HEK293 (cell line): ENCODE measurements at regions not wholly inside any gene's neighbourhood (a gene's known extent, or its start where the extent isn't known, plus 50 kb on each side); places are given as distances from the start of the nearest gene placed in this dataset.

Experiments
- ELK4 ChIP-seq: IDR thresholded peaks from 2 replicates; pipeline ENCODE4 v1.6.1; 2011; ENCODE audit warnings: mild to moderate bottlenecking, low read depth, low read length, borderline replicate concordance
- KLF9 ChIP-seq: fragments of 450-650 bp; formaldehyde crosslinking; IDR thresholded peaks from 2 replicates; pipeline ENCODE4 v1.5.1; 2016; ENCODE audit warnings: missing biosample characterization, missing genetic modification characterization, low read depth
- OSR2 ChIP-seq: fragments of 450-650 bp; formaldehyde crosslinking; IDR thresholded peaks from 2 replicates; pipeline ENCODE4 v1.5.1; 2016; ENCODE audit warnings: missing biosample characterization, missing genetic modification characterization
- OVOL3 ChIP-seq: fragments of 450-650 bp; formaldehyde crosslinking; IDR thresholded peaks from 2 replicates; pipeline ENCODE4 v1.5.1; 2016; ENCODE audit warnings: missing biosample characterization, missing genetic modification characterization
- SALL2 ChIP-seq: fragments of 450-650 bp; formaldehyde crosslinking; IDR thresholded peaks from 2 replicates; pipeline ENCODE4 v1.5.0; 2017; ENCODE audit warnings: missing biosample characterization, mild to moderate bottlenecking, missing genetic modification characterization, borderline replicate concordance
- WT1 ChIP-seq: fragments of 450-650 bp; formaldehyde crosslinking; IDR thresholded peaks from 2 replicates; pipeline ENCODE4 v1.5.1; 2016; ENCODE audit warnings: missing biosample characterization, missing genetic modification characterization
- ZBTB21 ChIP-seq: fragments of 450-650 bp; formaldehyde crosslinking; IDR thresholded peaks from 2 replicates; pipeline ENCODE4 v1.5.1; 2017; ENCODE audit warnings: missing biosample characterization, missing genetic modification characterization
- ZFHX2 ChIP-seq: fragments of 450-650 bp; formaldehyde crosslinking; conservative IDR thresholded peaks from 2 replicates; pipeline ENCODE4 v1.5.1; 2016; ENCODE audit warnings: missing biosample characterization, missing genetic modification characterization
- ZFP3 ChIP-seq: fragments of 450-650 bp; formaldehyde crosslinking; IDR thresholded peaks from 2 replicates; pipeline ENCODE4 v1.5.1; 2016; ENCODE audit warnings: low read depth, missing biosample characterization, missing genetic modification characterization
- ZIC2 ChIP-seq: fragments of 450-650 bp; formaldehyde crosslinking; IDR thresholded peaks from 2 replicates; pipeline ENCODE4 v1.5.1; 2016; ENCODE audit warnings: missing biosample characterization, missing genetic modification characterization
- ZNF16 ChIP-seq: fragments of 450-650 bp; formaldehyde crosslinking; IDR thresholded peaks from 2 replicates; pipeline ENCODE4 v1.5.1; 2016; ENCODE audit warnings: low read depth, missing biosample characterization, missing genetic modification characterization
- ZNF2 ChIP-seq: fragments of 450-650 bp; formaldehyde crosslinking; IDR thresholded peaks from 2 replicates; pipeline ENCODE4 v1.5.1; 2016; ENCODE audit warnings: missing biosample characterization, missing genetic modification characterization
- ZNF211 ChIP-seq: fragments of 450-650 bp; formaldehyde crosslinking; IDR thresholded peaks from 2 replicates; pipeline ENCODE4 v1.5.1; 2016; ENCODE audit warnings: low read depth, missing biosample characterization, missing genetic modification characterization
- ZNF214 ChIP-seq: fragments of 450-650 bp; formaldehyde crosslinking; IDR thresholded peaks from 2 replicates; pipeline ENCODE4 v1.5.1; 2017; ENCODE audit warnings: missing biosample characterization, mild to moderate bottlenecking, missing genetic modification characterization, borderline replicate concordance
- ZNF223 ChIP-seq: fragments of 450-650 bp; formaldehyde crosslinking; IDR thresholded peaks from 2 replicates; pipeline ENCODE4 v1.5.1; 2016; ENCODE audit warnings: missing biosample characterization, missing genetic modification characterization
- ZNF24 ChIP-seq: fragments of 450-650 bp; formaldehyde crosslinking; IDR thresholded peaks from 2 replicates; pipeline ENCODE4 v1.5.1; 2016; ENCODE audit warnings: missing biosample characterization, missing genetic modification characterization
- ZNF350 ChIP-seq: fragments of 450-650 bp; formaldehyde crosslinking; IDR thresholded peaks from 2 replicates; pipeline ENCODE4 v1.5.0; 2017; ENCODE audit warnings: missing biosample characterization, mild to moderate bottlenecking, missing genetic modification characterization
- ZNF404 ChIP-seq: fragments of 450-650 bp; formaldehyde crosslinking; IDR thresholded peaks from 2 replicates; pipeline ENCODE4 v1.5.1; 2017; ENCODE audit warnings: missing biosample characterization, missing genetic modification characterization
- ZNF433 ChIP-seq: fragments of 450-650 bp; formaldehyde crosslinking; IDR thresholded peaks from 2 replicates; pipeline ENCODE4 v1.5.1; 2016; ENCODE audit warnings: missing biosample characterization, missing genetic modification characterization, low read depth
- ZNF449 ChIP-seq: fragments of 450-650 bp; formaldehyde crosslinking; IDR thresholded peaks from 2 replicates; pipeline ENCODE4 v1.5.1; 2017; ENCODE audit warnings: missing biosample characterization, mild to moderate bottlenecking, missing genetic modification characterization, moderate library complexity
- ZNF488 ChIP-seq: fragments of 450-650 bp; formaldehyde crosslinking; IDR thresholded peaks from 2 replicates; pipeline ENCODE4 v1.5.1; 2016; ENCODE audit warnings: missing biosample characterization, missing genetic modification characterization
- ZNF529 ChIP-seq: fragments of 450-650 bp; formaldehyde crosslinking; IDR thresholded peaks from 2 replicates; pipeline ENCODE4 v1.5.1; 2017; ENCODE audit warnings: missing genetic modification characterization, missing biosample characterization; ENCODE audit not compliant: insufficient replicate concordance
- ZNF596 ChIP-seq: fragments of 450-650 bp; IDR thresholded peaks from 2 replicates; pipeline ENCODE4 v1.5.0; 2018; ENCODE audit warnings: missing biosample characterization, mild to moderate bottlenecking, missing genetic modification characterization, moderate library complexity
- ZNF624 ChIP-seq: fragments of 450-650 bp; formaldehyde crosslinking; IDR thresholded peaks from 2 replicates; pipeline ENCODE4 v1.5.1; 2017; ENCODE audit warnings: missing biosample characterization, missing genetic modification characterization
- ZNF654 ChIP-seq: fragments of 450-650 bp; formaldehyde crosslinking; IDR thresholded peaks from 2 replicates; pipeline ENCODE4 v1.5.1; 2016; ENCODE audit warnings: low read depth, missing biosample characterization, missing genetic modification characterization
- ZNF704 ChIP-seq: fragments of 450-650 bp; formaldehyde crosslinking; IDR thresholded peaks from 2 replicates; pipeline ENCODE4 v1.5.1; 2016; ENCODE audit warnings: missing biosample characterization, missing genetic modification characterization
- ZNF76 ChIP-seq: fragments of 450-650 bp; formaldehyde crosslinking; IDR thresholded peaks from 2 replicates; pipeline ENCODE4; 2016; ENCODE audit warnings: low read depth, missing biosample characterization, missing genetic modification characterization, borderline replicate concordance
- ZNF768 ChIP-seq: fragments of 450-650 bp; formaldehyde crosslinking; IDR thresholded peaks from 2 replicates; pipeline ENCODE4 v1.5.1; 2018; ENCODE audit warnings: missing biosample characterization, mild to moderate bottlenecking, missing genetic modification characterization
- ZNF791 ChIP-seq: fragments of 450-650 bp; formaldehyde crosslinking; IDR thresholded peaks from 2 replicates; pipeline ENCODE4 v1.5.1; 2016; ENCODE audit warnings: missing biosample characterization, missing genetic modification characterization
- ZNF843 ChIP-seq: fragments of 450-650 bp; formaldehyde crosslinking; IDR thresholded peaks from 2 replicates; pipeline ENCODE4 v1.5.1; 2016; ENCODE audit warnings: missing biosample characterization, missing genetic modification characterization
- ZXDB ChIP-seq: fragments of 450-650 bp; formaldehyde crosslinking; IDR thresholded peaks from 2 replicates; pipeline ENCODE4 v1.5.1; 2016; ENCODE audit warnings: missing biosample characterization, missing genetic modification characterization
- TF ChIP-seq, protein P1 (sequence below): fragments of 450-650 bp; formaldehyde crosslinking; IDR thresholded peaks from 2 replicates; pipeline ENCODE4 v1.5.1; 2016; ENCODE audit warnings: missing biosample characterization, missing genetic modification characterization
- TF ChIP-seq, protein P2 (sequence below): fragments of 450-650 bp; formaldehyde crosslinking; IDR thresholded peaks from 2 replicates; pipeline ENCODE4 v1.5.1; 2016; ENCODE audit warnings: missing biosample characterization, missing genetic modification characterization

DNA sequence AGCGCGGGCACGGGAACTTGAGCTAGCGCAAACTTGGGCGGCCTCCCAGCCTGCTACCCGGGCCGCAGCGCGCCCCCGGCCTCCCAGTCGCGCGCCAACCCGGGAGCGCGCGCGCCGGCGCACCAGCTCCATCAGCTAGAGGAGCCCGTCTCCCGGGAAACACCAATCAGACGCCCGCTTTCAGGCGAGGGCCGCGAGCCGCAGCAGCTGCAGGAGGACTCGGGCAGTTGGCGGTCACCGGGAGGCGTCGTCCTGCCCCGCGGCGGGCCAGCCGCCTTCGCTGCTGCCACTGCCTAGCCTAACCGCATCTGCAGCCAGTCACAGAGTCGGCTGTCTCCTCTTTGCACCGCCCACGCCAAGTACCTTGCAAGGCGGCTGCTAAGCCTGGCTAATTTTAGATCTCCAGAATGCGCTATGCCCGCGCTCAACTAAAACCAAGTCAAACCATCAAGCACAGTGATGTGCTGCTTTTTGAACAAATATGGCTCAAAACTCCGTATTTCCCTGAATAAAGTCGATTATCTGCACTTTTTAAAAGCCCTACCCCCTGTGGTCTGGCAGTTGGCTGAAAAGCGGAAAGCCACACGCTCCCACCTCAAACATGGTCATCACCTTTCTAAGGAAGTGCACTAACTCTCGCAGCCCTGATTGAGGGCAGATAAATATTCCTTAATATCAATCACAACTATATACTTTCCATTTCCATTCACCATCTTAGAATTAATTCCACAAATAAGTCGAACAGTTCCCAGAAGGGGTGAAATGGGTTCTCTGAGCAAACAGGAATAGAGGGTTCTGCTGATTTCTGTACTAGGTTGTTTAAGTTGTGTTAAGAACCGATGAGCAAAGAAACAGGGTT is 221.8 kb downstream of the MEF2C start (continued):
- TF ChIP-seq, protein P1, sequence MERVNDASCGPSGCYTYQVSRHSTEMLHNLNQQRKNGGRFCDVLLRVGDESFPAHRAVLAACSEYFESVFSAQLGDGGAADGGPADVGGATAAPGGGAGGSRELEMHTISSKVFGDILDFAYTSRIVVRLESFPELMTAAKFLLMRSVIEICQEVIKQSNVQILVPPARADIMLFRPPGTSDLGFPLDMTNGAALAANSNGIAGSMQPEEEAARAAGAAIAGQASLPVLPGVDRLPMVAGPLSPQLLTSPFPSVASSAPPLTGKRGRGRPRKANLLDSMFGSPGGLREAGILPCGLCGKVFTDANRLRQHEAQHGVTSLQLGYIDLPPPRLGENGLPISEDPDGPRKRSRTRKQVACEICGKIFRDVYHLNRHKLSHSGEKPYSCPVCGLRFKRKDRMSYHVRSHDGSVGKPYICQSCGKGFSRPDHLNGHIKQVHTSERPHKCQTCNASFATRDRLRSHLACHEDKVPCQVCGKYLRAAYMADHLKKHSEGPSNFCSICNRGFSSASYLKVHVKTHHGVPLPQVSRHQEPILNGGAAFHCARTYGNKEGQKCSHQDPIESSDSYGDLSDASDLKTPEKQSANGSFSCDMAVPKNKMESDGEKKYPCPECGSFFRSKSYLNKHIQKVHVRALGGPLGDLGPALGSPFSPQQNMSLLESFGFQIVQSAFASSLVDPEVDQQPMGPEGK, result no peak
- no peak for TF ChIP-seq ZNF350 (tag by site-specific recombination)
- TF ChIP-seq ZNF768, result no peak
- TF ChIP-seq OVOL3 (tag by site-specific recombination), result no peak
- TF ChIP-seq ZNF704 (tag by site-specific recombination), result no peak
- TF ChIP-seq KLF9 (tag by site-specific recombination), result peak; percentile 36; the same call in 1 of the 2 replicates
- no peak for TF ChIP-seq ZNF433
- TF ChIP-seq ZNF654 (tag by site-specific recombination), result no peak
- TF ChIP-seq WT1, result no peak
- TF ChIP-seq ZNF449 (tag by site-specific recombination), result 0 out of 2 replicates have a peak, but pooled peaks have one; percentile 11
- no peak for TF ChIP-seq ZFP3 (tag by site-specific recombination)
- TF ChIP-seq ZBTB21, result no peak
- TF ChIP-seq ZNF214 (tag by site-specific recombination), result no peak
- TF ChIP-seq ZNF24 (tag by site-specific recombination), result no peak
- peak; percentile 10; the same call in 1 of the 2 replicates for TF ChIP-seq ZXDB
- TF ChIP-seq ZNF624 (tag by site-specific recombination), result no peak
- peak; percentile 77 for TF ChIP-seq ZNF2
- TF ChIP-seq ZNF16 (tag by site-specific recombination), result no peak
- TF ChIP-seq ZFHX2 (tag by site-specific recombination), result peak; percentile 91
- TF ChIP-seq SALL2 (tag by site-specific recombination), result no peak
- no peak for TF ChIP-seq ZNF596 (tag by site-specific recombination)
- no peak for TF ChIP-seq ZNF791 (tag by site-specific recombination)
- TF ChIP-seq ELK4, result no peak
- TF ChIP-seq ZIC2, result no peak
- no peak for TF ChIP-seq ZNF76 (tag by site-specific recombination)
- no peak for TF ChIP-seq ZNF529 (tag by site-specific recombination)
- TF ChIP-seq ZNF488 (tag by site-specific recombination), result no peak
- TF ChIP-seq ZNF404 (tag by site-specific recombination), result no peak
- TF ChIP-seq ZNF211 (tag by site-specific recombination), result no peak
- TF ChIP-seq ZNF223 (tag by site-specific recombination), result no peak
- TF ChIP-seq, protein P2, sequence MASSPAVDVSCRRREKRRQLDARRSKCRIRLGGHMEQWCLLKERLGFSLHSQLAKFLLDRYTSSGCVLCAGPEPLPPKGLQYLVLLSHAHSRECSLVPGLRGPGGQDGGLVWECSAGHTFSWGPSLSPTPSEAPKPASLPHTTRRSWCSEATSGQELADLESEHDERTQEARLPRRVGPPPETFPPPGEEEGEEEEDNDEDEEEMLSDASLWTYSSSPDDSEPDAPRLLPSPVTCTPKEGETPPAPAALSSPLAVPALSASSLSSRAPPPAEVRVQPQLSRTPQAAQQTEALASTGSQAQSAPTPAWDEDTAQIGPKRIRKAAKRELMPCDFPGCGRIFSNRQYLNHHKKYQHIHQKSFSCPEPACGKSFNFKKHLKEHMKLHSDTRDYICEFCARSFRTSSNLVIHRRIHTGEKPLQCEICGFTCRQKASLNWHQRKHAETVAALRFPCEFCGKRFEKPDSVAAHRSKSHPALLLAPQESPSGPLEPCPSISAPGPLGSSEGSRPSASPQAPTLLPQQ (tag by site-specific recombination), result peak; percentile 51; the same call in 1 of the 2 replicates
- peak; percentile 72 for TF ChIP-seq OSR2 (tag by site-specific recombination)
- peak; percentile 34 for TF ChIP-seq ZNF843 (tag by site-specific recombination)
